SK-N-MC (cell line): ENCODE measurements at regions not wholly inside any gene's neighbourhood (a gene's known extent, or its start where the extent isn't known, plus 50 kb on each side); places are given as distances from the start of the nearest gene placed in this dataset.
"Not testable (repeated sequence)": the region's sequence is repeated elsewhere in the genome, so short reads cannot be mapped to it uniquely, and the experiment has no call there.

ENCODE experiments used
- DNase-seq: peaks from one replicate; pipeline ENCODE4 v3.0.0-alpha.2; 2011; ENCODE audit warnings: low read depth, low spot score
- H3K27ac ChIP-seq: fragments of 200-600 bp; sonication (generic); 2 replicates; pipeline ENCODE4 v1.5.1; 2016; ENCODE audit warnings: mixed run types
- H3K36me3 ChIP-seq: fragments of 200-600 bp; sonication (generic); 2 replicates; pipeline ENCODE4 v1.6.1; 2017; ENCODE audit warnings: antibody characterized with exemption, low read length, mixed read lengths; ENCODE audit not compliant: insufficient read depth
- H3K4me3 ChIP-seq: fragments of 200-600 bp; sonication (generic); 2 replicates; pipeline ENCODE4 v1.5.1; 2016
- H3K9ac ChIP-seq: fragments of 200-600 bp; sonication (generic); 2 replicates; pipeline ENCODE4 v1.8.0; 2017; ENCODE audit warnings: mixed run types, mixed read lengths; ENCODE audit not compliant: insufficient read length
- H3K9me3 ChIP-seq: fragments of 200-600 bp; sonication (generic); 2 replicates; pipeline ENCODE4 v1.6.1; 2017; ENCODE audit warnings: low read depth, mild to moderate bottlenecking, antibody characterized with exemption, low read length, moderate library complexity, mixed read lengths
- EZH2 ChIP-seq: fragments of 200-600 bp; sonication (generic); IDR thresholded peaks from one replicate; pipeline ENCODE4 v1.6.1; 2017; ENCODE audit warnings: antibody characterized with exemption
- FOXP2 ChIP-seq: optimal IDR thresholded peaks from 2 replicates; pipeline ENCODE3; 2011; ENCODE audit warnings: mild to moderate bottlenecking, moderate library complexity; ENCODE audit not compliant: insufficient read depth; ENCODE audit errors: extremely low read length, control extremely low read depth
- POLR2AphosphoS5 ChIP-seq: IDR thresholded peaks from 2 replicates; pipeline ENCODE4 v1.6.1; 2012; ENCODE audit warnings: mild to moderate bottlenecking, low read depth, low read length, borderline replicate concordance

DNA sequence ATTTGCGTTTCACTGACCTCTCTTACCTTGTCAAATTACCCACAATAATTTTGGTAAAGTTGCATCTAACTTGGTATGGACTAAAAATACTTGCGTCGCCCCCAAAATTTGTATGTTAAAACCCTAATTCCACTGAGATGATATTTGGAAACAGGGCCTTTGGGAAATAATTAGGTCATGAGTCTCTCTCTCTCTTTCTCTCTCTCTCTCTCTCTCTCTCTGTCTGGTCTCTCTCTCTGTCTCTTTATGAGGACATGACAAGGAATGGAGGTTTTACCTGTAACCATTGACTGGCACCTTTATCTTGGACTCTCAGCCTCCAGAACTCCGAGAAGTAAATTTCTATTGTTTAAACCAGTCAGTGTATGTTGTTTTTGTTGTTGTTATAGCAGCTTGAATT is 111.5 kb upstream of the BDP1 start:
- not testable (repeated sequence) for H3K9ac ChIP-seq, H3K4me3 ChIP-seq, H3K9me3 ChIP-seq, DNase-seq, H3K36me3 ChIP-seq, H3K27ac ChIP-seq

DNA sequence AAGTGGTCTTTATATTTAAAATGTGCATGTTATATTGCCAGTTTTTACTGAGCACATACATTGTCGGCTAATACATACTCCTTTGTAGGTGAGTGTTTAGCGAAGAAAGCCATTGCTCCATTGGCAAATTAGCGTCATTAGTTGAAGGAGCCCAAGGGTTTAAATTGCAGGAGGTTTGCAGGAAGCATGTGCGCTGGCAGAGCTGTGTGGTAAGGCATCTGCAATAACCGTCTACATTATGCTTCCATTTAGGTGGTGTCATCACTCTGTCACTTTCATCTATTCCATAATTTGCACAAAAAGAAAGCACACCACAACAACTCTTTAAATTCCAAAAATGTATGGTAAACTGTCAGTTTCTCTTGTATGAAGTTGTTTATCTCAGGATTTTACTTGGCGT is 82.8 kb upstream of the BDP1 start:
- peak; percentile 12 for DNase-seq
- not testable (repeated sequence) for H3K36me3 ChIP-seq, H3K9me3 ChIP-seq, H3K27ac ChIP-seq, H3K9ac ChIP-seq
- peak overlapping the region; percentile 28; the same call in 1 of the 2 replicates for H3K4me3 ChIP-seq

DNA sequence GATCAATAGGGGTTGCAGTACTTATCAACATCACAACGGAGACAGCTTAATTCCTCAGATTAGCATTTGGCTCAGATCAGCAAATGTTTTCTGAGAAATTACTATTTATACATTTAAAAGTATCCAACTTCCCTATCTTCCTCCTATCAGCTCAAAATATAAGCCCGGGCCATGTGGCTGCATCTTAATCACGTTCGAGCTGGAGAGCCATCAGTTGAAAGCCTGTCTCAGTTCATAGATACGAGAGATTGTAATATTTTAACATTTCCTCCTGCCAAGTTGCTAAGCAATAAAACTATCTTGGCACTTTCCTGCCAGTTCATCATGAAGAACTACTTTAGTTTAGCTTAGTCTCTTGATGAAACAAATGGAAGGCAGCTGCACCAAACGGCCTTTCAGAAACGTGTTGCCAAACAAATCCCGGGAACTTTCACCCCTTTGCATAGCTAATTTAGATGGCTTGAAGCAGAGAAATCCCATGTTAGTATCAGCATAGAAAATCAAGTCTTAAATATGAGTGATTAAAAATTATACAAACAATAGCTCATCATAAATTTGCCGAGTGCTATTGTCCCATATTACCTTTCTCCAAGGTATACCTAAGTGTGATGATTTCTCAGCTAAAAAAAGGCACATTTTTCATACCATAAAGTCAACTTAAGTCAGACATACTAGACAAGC is 82.3 kb upstream of the BDP1 start:
- peak; percentile 30 for DNase-seq

DNA sequence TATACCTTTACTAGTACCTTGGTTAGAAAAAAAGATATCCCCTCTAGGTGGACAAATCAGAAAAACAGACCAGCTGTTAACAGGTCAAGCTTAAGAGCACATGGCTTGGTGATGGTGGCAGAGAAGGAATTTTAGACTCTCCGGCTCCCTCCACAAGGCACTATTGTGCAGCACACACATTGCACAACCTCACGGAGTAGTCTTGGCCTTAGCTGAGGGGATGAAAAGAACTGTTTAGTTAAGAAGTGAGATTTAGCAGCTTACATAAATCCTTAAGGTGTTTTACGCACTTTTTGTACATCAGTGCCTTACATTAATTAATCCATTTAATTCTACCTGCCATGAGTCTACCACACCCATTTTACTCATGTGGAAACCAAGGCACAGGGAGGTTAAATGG is 71.2 kb upstream of the BDP1 start:
- not testable (repeated sequence) for H3K4me3 ChIP-seq, H3K9ac ChIP-seq, H3K9me3 ChIP-seq, DNase-seq, H3K27ac ChIP-seq
- peaks cover 16% of the 10 kb centered on the region for H3K36me3 ChIP-seq

More for the DNA sequence above, 82.3 kb upstream of the BDP1 start:
- H3K9ac ChIP-seq, H3K36me3 ChIP-seq, H3K9me3 ChIP-seq: not testable (repeated sequence)
- Histone ChIP-seq H3K27ac (peak overlapping the region; percentile 46; the same call in 1 of the 2 replicates), H3K4me3 (peak overlapping the region; percentile 45; the same call in 1 of the 2 replicates)

DNA sequence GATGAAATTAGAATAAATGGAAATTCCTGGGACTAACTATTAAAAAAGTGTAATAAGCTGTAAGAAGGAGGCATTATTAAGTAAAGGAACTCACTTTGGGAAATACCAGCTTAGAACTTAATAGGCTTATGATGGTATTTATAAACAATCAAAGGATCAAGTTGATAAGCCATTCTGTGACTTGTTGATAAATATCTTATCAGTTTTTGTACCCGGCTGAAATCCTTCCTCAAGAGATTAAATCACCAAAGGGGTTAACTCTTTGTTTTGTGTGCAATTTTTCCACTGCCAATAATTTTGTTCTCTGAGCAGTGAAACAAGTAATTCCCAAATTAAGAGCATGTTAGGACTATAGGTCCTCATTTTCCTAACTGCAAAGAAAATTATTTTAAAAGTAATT is 70.7 kb upstream of the BDP1 start:
- TF ChIP-seq FOXP2 = no peak
- no peak for TF ChIP-seq EZH2
- no peak for TF ChIP-seq POLR2AphosphoS5
- Histone ChIP-seq H3K4me3 (no peak overlapping the region), H3K9me3 (no peaks in the 10 kb centered on the region), H3K27ac (no peak overlapping the region), H3K9ac (no peak overlapping the region), H3K36me3 (peaks cover 16% of the 10 kb centered on the region)
- DNase-seq = no peak

DNA sequence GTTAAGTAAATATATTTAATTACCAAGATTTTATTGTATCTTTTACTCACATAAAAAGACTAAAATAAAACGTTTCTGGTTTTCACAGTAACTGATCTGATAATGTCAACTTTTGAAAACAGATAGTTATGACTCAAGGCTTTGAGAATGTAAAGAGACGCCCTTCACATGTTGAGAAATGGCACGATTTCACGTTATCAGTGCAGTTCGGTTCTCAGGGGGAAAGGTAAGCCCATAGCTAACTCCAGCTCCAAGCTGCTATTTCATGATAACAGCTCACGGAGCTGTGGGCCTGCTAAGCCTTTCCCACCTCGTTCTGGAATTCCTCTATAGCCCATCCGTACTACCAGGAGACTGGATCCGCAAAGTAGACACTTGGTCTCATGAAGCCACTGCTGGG is 70.2 kb upstream of the BDP1 start:
- not testable (repeated sequence) for H3K9ac ChIP-seq, DNase-seq, H3K27ac ChIP-seq, H3K4me3 ChIP-seq, H3K9me3 ChIP-seq
- peaks cover 16% of the 10 kb centered on the region for H3K36me3 ChIP-seq

DNA sequence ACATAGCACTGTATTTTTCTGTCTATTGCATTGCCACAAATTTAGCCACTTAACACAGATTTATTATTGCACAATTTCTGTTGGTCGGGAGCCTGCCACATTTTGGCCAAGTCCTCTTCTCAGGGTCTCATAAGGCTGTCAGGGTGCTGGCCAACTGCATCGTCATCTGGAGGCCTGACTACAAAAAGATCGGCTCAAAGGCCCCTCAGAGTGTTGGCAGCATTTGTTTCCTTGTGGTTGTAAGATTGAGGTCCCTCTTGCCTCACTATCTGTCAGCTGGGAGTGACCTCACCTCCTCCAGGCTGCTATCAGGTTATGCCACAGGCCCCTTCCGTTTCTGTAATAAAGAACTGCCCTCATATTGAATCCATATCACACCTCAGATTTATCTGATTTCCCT is 67.3 kb upstream of the BDP1 start:
- not testable (repeated sequence) for H3K9me3 ChIP-seq, DNase-seq
- H3K36me3 ChIP-seq = peaks cover 13% of the 10 kb centered on the region

DNA sequence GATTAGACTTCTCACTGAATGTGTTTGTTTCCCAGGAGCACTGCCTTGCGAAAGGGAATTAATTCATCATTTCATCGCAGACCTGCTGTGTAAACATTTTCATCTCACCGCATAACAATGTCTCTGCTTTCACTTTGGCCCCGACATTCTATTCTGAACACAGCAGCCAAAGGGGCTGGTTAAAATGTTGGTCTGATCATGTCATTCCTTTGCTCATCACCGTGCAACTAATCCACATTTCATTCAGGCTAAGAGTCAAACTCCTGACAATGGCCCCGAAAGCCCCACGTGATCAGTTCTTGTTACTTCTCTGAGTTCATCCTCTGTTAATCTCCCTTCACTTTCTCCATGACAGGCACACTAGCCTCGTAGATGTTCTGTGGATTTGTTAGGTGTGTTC is 57.1 kb upstream of the BDP1 start:
- not testable (repeated sequence) for H3K36me3 ChIP-seq, H3K9me3 ChIP-seq, DNase-seq, H3K9ac ChIP-seq, H3K27ac ChIP-seq, H3K4me3 ChIP-seq

More for the DNA sequence above, 67.3 kb upstream of the BDP1 start:
- not testable (repeated sequence) for H3K27ac ChIP-seq, H3K4me3 ChIP-seq, H3K9ac ChIP-seq

DNA sequence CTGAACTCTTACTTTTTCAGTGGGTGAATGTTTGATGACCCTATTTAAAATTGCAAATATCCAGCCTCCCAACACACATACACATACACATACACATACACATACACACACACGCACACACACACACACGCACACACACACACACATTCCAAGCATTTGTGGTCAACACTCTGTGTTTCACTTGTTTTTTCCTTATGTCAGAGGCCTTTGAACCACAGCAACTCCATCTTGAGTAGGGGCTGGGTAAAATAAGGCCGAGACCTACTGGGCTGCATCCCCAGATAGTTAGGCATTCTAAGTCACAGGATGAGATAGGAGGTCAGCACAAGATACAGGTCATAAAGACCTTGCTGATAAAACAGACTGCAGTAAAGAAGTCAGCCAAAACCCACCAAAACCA is 56.6 kb upstream of the BDP1 start:
- H3K9ac ChIP-seq, DNase-seq, H3K36me3 ChIP-seq, H3K4me3 ChIP-seq, H3K27ac ChIP-seq, H3K9me3 ChIP-seq: not testable (repeated sequence)

DNA sequence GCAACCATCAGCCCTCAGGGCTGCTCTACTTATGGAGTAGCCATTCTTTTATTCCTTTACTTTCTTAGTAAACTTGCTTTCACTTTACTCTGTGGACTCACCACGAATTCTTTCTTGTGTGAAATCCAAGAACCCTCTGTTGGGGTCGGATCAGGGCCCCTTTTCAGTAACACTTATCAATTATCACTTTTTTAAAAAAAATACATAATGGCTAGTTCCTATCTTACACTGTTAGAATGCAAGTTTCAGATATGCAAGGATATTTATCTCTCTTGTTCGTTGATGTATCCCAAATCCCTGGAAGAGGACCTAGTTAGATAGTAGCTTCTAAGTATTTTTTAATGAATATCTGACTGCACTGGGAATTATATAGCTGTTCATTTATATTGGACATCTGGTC is 56.0 kb upstream of the BDP1 start:
- not testable (repeated sequence) for H3K9me3 ChIP-seq, H3K36me3 ChIP-seq, H3K9ac ChIP-seq, H3K27ac ChIP-seq, H3K4me3 ChIP-seq, DNase-seq

DNA sequence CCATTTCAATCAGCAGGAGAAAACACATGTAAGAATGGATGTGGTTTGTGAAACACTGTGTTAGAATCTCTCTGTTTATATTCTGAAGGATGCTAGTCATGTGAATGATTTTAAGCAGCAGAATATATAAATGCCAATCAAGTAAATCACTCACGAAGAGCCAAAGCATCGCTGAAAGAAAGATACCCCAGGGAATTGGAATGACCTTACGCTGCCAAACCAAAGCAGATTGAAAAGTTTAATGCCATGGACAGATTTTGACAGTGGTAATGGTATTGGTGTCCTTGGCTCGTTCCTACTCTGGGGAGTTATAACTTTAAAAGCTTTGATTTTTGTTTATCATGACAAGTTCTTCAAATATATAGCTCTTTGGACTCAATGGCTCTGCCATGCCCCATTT is 54.8 kb upstream of the BDP1 start:
- not testable (repeated sequence) for DNase-seq, H3K36me3 ChIP-seq, H3K9me3 ChIP-seq, H3K27ac ChIP-seq, H3K4me3 ChIP-seq, H3K9ac ChIP-seq

DNA sequence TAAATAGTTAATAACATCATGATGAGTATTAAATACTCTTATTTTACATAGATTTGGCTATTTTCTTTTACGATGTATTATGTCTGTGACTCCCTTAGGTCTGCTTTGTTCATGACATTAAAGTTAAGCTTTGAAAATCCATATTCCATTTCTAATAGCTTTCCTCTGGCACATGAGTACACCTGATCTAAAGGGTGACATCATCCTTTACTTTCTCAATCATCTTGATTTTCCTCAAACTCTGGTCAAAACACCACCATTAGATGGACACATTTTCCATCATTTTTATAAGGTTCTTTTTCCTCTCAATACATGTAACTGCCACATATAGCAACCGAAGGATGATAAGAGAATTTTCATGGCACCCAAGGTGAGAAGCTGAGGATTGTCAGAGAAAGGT is 54.3 kb upstream of the BDP1 start:
- DNase-seq, H3K36me3 ChIP-seq, H3K27ac ChIP-seq, H3K9ac ChIP-seq, H3K4me3 ChIP-seq, H3K9me3 ChIP-seq: not testable (repeated sequence)

DNA sequence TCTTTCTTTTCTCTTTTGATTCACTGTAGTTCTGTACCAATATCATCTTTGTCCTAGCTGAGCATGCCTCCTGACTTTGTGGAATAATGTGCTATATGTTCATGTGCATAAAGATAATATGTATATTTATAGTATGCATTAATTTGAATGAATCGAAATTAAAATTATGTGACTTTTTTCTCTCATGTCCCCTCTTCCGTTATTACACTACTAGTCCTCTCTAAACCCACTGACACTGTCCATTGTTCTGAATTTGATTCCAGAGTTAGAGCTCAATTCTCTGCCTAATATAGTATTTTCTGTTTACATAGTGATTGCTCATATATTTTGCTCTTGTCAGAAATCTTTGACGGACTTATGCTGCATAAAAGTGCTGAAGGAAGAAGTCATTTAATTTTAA is 53.9 kb upstream of the BDP1 start:
- not testable (repeated sequence) for DNase-seq, H3K9ac ChIP-seq, H3K4me3 ChIP-seq, H3K36me3 ChIP-seq, H3K9me3 ChIP-seq, H3K27ac ChIP-seq

DNA sequence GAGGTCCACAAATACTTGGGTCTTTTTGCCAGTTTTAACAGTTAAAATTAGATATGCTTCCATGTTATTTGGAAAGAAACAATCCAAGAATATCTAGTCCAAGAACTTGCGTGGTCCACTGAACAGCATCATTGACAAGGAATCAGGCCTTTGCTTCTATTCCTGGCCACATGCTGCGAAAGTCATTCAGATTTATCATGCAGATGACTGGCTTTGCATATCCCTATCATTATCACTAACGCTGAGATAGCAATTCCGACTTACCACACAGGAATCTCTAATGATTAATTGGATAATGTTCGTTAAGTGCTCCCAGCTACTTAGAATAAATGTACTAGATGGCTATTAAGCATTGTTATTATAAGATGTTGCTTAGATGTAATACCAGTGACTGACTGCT is 51.0 kb upstream of the BDP1 start:
- H3K4me3 ChIP-seq, H3K36me3 ChIP-seq, H3K9ac ChIP-seq, H3K27ac ChIP-seq, DNase-seq, H3K9me3 ChIP-seq: not testable (repeated sequence)
